GM10248 (cell line): ENCODE measurements at regions not wholly inside any gene's neighbourhood (a gene's known extent, or its start where the extent isn't known, plus 50 kb on each side); places are given as distances from the start of the nearest gene placed in this dataset.

Source experiments
- CTCF ChIA-PET: fragments of 300-600 bp; sonication (Branson Sonifier 250); formaldehyde crosslinking; extraction: SDS; loops from one replicate; lab custom pipeline; 2021; ENCODE audit warnings: antibody characterized with exemption; lab: Yijun Ruan, JAX
- POLR2A ChIA-PET: fragments of 350-650 bp; sonication (Branson Sonifier 250); formaldehyde crosslinking; extraction: SDS; loops from one replicate; lab custom pipeline; 2020; ENCODE audit warnings: antibody characterized with exemption; lab: Yijun Ruan, JAX
- DNase-seq: peaks from one replicate; pipeline ENCODE4 v3.0.0; 2012; ENCODE audit errors: extremely low spot score
- TF ChIP-seq, protein P1 (sequence below): IDR thresholded peaks from 2 replicates; pipeline ENCODE4 v1.5.1; 2012; ENCODE audit warnings: mild to moderate bottlenecking, low read depth; ENCODE audit errors: extremely low read depth, missing control alignments, control extremely low read depth

DNA sequence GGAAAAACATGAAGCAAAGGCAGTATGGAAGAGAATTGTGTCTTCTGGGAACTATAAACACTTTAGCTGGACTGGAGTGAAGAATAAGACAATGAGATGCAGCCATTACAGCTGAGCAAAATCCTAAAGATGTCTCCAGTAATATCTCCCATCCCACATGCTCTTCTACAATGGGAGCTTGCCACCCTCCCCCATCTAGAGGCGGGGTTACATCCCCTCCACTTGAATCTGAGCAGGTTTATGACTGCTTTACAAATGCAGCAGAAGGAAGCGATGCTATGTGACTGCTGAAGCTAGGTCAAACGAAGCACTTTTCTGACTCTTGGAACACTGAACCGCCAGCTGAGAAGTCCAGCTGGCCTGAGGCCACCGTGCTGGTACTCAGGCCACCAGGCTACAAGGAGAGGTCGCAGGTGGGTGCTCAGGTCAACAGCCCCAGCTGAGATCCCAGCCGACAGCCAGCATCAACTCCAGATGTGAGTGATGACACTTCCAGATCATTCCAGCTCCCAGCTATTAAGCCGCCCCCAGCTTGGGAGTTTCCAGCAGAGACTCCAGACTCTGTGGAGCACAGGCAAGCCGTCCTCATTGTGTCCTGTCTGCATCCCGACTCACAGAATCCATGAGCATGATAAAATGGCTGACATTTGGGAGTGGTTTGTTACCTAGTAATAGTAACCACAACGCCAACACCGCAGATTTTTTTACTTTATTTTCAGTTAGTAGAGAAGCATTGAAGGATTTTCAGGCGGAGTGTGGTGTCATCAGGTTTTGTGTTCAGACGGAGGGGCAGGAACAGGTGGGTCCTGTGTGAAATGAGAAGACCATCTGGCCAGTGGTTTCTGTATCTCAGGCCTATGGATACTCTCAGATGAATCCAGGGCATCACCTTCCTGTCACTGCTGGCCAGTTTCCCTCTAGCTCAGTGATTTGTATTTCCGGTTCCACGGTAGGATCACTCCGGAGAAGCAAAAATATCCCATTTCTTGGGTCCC, 89.3 kb downstream of the NPY start:
- ChIA-PET CTCF (interaction anchor here (1.0 to 4.2 kb wide), 5 partner anchors 8 to 44 kb away, joined by 3 to 27 read pairs (median 4); no protein-coding TSS in a partner anchor), POLR2A (no interaction called here)
- TF ChIP-seq, protein P1, sequence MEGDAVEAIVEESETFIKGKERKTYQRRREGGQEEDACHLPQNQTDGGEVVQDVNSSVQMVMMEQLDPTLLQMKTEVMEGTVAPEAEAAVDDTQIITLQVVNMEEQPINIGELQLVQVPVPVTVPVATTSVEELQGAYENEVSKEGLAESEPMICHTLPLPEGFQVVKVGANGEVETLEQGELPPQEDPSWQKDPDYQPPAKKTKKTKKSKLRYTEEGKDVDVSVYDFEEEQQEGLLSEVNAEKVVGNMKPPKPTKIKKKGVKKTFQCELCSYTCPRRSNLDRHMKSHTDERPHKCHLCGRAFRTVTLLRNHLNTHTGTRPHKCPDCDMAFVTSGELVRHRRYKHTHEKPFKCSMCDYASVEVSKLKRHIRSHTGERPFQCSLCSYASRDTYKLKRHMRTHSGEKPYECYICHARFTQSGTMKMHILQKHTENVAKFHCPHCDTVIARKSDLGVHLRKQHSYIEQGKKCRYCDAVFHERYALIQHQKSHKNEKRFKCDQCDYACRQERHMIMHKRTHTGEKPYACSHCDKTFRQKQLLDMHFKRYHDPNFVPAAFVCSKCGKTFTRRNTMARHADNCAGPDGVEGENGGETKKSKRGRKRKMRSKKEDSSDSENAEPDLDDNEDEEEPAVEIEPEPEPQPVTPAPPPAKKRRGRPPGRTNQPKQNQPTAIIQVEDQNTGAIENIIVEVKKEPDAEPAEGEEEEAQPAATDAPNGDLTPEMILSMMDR = no peak
- no peak for DNase-seq

DNA sequence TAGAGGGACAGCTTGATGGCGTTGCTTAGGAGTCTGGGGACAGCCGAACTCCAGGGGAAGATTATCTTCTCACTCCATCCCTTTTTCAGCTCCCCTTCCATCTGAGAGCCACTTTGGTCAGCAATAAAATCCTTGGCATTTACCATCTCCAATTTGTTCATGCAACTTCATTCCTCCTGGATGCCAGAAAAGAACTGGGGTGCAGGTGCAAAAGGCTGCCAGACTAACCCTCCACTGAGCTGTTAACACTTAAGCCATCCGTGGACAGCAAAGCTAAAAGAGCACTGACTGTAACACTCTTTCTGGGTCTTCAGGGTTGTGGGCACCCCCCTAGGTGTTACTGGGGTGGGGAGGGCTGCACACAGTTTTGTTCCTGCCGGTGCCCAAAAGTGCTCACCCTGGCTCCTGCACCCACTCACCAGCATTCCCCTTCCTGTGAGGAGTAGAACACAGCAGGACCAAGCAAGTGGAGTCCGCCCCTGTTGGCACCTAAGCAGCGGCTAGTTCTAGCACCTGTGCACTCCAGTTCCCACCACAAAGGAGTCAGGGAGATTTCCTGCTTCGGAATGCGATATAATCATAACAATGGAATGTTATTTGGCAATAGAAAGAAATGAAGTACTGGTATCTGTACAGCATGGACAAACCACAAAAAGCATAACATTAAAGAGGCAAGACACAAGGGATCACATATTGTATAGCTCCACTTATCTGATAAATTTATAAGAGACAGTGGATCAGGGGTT, 95.1 kb downstream of the NPY start:
- DNase-seq = no peak
- TF ChIP-seq, protein P1 = no peak
- ChIA-PET POLR2A (no interaction called here), CTCF (no interaction called here)

DNA sequence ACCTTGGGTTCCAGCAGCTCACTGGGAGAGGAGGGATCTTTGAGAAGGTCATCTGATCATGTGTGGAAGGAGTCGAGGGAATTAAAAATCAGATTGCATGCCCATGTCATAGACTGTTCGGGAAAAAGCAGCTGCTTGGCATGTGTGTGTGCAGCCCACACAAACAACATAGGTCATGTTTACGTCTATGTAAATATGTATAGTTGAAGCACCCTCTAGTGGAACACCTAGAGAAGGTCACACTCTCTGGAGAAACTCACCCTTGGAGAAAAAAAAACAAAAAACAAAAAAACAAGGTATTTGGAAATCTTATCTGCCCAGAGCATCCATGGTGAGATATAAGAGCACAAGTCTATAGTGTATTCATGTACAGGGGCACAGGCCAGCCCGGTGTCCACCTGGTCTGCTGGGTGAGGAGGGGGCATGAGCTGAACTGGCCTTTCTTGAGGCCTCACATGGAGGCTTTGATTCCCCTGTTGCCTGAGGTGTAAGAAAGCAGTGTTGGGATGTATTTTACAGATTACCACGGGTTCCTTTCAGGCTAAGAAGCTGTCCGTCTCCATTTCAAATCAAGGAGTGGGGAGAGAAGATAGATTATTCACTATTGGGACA, 98.0 kb downstream of the NPY start:
- DNase-seq = peak; percentile 70
- TF ChIP-seq, protein P1 = peak; percentile 49

DNA sequence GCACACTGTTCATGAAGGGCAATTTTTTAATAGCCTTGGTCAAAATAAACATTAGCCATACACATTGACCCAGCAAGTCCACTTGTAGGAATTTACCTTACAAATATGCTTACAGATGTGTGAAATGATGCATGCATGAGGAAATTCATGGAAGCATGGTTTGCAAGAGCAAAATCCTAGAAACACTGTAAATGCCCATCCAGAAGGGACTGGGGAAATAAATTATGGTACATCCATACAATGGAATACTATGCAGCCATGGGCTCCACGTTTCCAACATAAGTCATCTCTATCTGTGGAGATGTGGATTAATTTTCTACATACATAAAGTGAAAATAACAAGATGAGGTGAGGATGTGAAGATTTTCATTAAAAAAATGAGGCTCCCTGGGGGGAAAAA, 99.1 kb downstream of the NPY start:
- POLR2A ChIA-PET = no interaction called here
- no peak for DNase-seq
- TF ChIP-seq, protein P1 = no peak
- CTCF ChIA-PET = interaction anchor here (0.8 kb wide), 1 partner anchor 235 kb away, joined by 3 read pairs; no protein-coding TSS in a partner anchor

More for the DNA sequence above, 98.0 kb downstream of the NPY start:
- CTCF ChIA-PET = interaction anchor here (0.7 to 2.8 kb wide), 17 partner anchors 9 to 518 kb away, joined by 3 to 33 read pairs (median 4); no protein-coding TSS in a partner anchor
- POLR2A ChIA-PET = no interaction called here

DNA sequence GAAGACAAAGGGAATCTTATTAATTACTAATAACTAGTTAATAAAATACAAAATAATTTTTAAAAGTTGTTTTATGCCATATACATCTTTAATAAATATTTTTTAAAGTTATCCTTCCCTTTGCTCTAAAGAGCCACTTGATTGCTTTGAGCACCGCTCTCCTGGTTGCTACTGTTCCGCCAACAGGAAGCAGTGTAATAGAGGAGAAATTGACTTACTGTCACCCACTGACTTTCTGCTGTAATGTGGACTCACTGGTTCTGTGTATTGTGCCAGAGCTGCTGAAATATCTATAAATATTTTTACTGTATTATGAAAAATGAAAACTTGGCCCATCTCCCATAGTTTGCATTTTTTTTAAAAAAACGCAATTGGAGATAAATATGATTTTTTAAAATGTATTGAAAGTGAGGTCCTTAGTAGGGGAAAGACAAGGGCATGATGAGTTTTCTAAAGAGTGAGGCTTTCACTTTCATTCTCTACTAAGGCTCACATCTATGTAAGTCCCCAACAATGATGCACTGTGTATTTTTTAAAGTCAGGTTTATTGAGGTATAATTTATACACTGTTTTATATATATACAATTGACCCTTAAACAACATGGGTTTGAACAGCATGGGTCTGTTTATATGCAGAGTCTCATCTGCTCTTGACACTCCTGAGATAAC, 100.5 kb downstream of the NPY start:
- DNase-seq = no peak
- ChIA-PET POLR2A (no interaction called here), CTCF (interaction anchor here (1.5 kb wide), 1 partner anchor 93 kb away, joined by 3 read pairs; no protein-coding TSS in a partner anchor)
- TF ChIP-seq, protein P1 = no peak
